T-helper 2 cell treated with Interferon-gamma antibody and Interleukin-4, amounts not matched to agents 5 μg/mL and 100 μg/mL, for 36 hours (primary cell): ENCODE measurements at regions not wholly inside any gene's neighbourhood (a gene's known extent, or its start where the extent isn't known, plus 50 kb on each side); places are given as distances from the start of the nearest gene placed in this dataset.

Source experiments
- DNase-seq: peaks from one replicate; pipeline ENCODE4 v3.0.0; 2021; ENCODE audit warnings: low spot score
- H3K27ac Mint-ChIP-seq: one replicate; pipeline ENCODE4 v1.8.0; 2021; ENCODE audit warnings: mild to moderate bottlenecking, mixed read lengths
- H3K27me3 Mint-ChIP-seq: one replicate; pipeline ENCODE4 v1.8.0; 2021; ENCODE audit warnings: low read depth, mixed read lengths
- H3K36me3 Mint-ChIP-seq: one replicate; pipeline ENCODE4 v1.8.0; 2021; ENCODE audit warnings: low read depth, mixed read lengths
- H3K4me1 Mint-ChIP-seq: one replicate; pipeline ENCODE4 v1.8.0; 2021; ENCODE audit warnings: low read depth, mixed read lengths
- H3K4me3 Mint-ChIP-seq: one replicate; pipeline ENCODE4 v1.8.0; 2022; ENCODE audit warnings: mild to moderate bottlenecking, moderate library complexity, mixed read lengths
- H3K9me3 Mint-ChIP-seq: one replicate; pipeline ENCODE4 v1.8.0; 2021; ENCODE audit warnings: mixed read lengths

GRCh38 chr12:27190761-27191160 lies 53.3 kb upstream of the STK38L start:
- no peak for DNase-seq
- Mint-ChIP-seq H3K27ac (no peak overlapping the region), H3K9me3 (no peaks in the 10 kb centered on the region)

GRCh38 chr12:27191531-27191930 lies 52.6 kb upstream of the STK38L start:
- no peak overlapping the region for H3K4me3 Mint-ChIP-seq
- H3K27me3 Mint-ChIP-seq: peaks cover 4% of the 10 kb centered on the region
- no peaks in the 10 kb centered on the region for H3K36me3 Mint-ChIP-seq
- no peak overlapping the region for H3K27ac Mint-ChIP-seq
- no peaks in the 10 kb centered on the region for H3K4me1 Mint-ChIP-seq
- H3K9me3 Mint-ChIP-seq: no peaks in the 10 kb centered on the region
- DNase-seq: no peak

More at GRCh38 chr12:27190761-27191160, 53.3 kb upstream of the STK38L start:
- H3K36me3 Mint-ChIP-seq: no peaks in the 10 kb centered on the region
- peaks cover 4% of the 10 kb centered on the region for H3K27me3 Mint-ChIP-seq
- no peak overlapping the region for H3K4me3 Mint-ChIP-seq
- peaks cover 4% of the 10 kb centered on the region for H3K4me1 Mint-ChIP-seq

GRCh38 chr12:27192118-27192802 lies 51.8 kb upstream of the STK38L start:
- H3K4me3 Mint-ChIP-seq: no peak overlapping the region
- no peaks in the 10 kb centered on the region for H3K4me1 Mint-ChIP-seq
- no peak for DNase-seq
- H3K9me3 Mint-ChIP-seq: no peaks in the 10 kb centered on the region
- H3K27ac Mint-ChIP-seq: no peak overlapping the region
- peaks cover 4% of the 10 kb centered on the region for H3K27me3 Mint-ChIP-seq
- H3K36me3 Mint-ChIP-seq: no peaks in the 10 kb centered on the region

DNA sequence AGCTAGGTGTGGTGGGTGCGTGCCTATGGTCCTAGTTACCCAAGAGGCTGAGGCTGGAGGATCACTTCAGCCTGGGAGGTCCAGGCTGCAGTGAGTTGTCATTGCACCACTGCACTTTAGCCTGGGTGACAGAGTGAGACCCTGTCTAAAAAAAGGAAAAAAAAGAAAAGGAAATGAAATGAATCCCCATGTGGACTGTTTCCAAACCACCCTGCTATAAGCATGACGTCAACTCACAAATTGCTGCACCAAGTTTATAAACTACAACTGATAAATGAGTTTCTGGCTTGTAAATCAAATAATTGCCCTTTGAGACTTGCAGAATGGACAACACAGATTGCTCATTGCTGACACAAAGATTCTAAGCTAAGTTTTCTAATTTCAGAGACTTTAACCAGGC lies 51.0 kb upstream of the STK38L start:
- Mint-ChIP-seq H3K36me3 (no peaks in the 10 kb centered on the region), H3K4me3 (no peak overlapping the region), H3K4me1 (no peaks in the 10 kb centered on the region), H3K9me3 (no peaks in the 10 kb centered on the region), H3K27ac (no peak overlapping the region), H3K27me3 (peaks cover 4% of the 10 kb centered on the region)
- DNase-seq: no peak

DNA sequence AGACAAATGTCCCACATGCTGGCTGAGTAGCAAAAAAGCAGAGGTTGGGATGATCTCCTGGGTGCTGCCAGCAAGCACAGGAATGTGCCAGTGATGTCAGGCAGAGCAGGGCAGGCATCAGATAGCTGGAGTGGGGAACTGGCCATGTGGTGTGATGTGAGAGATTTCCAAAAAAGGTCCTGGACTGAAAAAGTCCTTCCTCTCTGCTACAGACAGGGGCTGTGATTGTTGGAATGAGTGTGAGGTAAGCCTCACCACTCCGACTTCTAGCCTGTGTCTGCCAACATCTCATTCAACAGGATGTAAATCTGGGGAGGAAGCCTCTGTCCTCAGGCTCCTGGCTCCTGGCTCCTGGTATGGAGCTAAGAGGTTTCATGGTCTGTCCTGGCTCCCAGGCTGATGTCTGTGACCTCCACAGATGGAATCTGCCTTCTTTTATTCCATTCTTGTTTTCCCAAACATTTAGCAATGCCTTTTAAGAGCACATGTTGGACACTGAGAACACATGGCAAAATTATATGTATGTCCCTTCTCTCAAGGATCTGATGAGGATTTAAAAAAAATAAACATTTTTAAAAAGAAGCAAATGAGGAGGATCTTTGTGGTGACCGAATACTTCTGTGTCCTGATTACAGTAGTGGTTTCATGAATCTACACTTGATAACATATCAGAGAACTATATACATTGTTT lies 50.1 kb upstream of the STK38L start:
- H3K9me3 Mint-ChIP-seq: no peaks in the 10 kb centered on the region
- H3K27ac Mint-ChIP-seq: no peak overlapping the region
- H3K27me3 Mint-ChIP-seq: peaks cover 4% of the 10 kb centered on the region

More for the DNA sequence above, 50.1 kb upstream of the STK38L start:
- DNase-seq: no peak
- Mint-ChIP-seq H3K36me3 (no peaks in the 10 kb centered on the region), H3K4me3 (no peak overlapping the region), H3K4me1 (no peaks in the 10 kb centered on the region)
